ACHN (cell line): ENCODE measurements at regions not wholly inside any gene's neighbourhood (a gene's known extent, or its start where the extent isn't known, plus 50 kb on each side); places are given as distances from the start of the nearest gene placed in this dataset.
"Not testable (repeated sequence)": the region's sequence is repeated elsewhere in the genome, so short reads cannot be mapped to it uniquely, and the experiment has no call there.

Source experiments
- DNase-seq: peaks from one replicate; pipeline ENCODE4 v3.0.0-alpha.2; 2015
- in situ Hi-C: cut with HindIII; loops from 2 replicates; pipeline ENCODE4 v1.10.0; 2017; ENCODE audit warnings: low sequenced_read_pairs, low pct_ligation_motif_present, low pct_unique_long_range_greater_than_20kb

DNA sequence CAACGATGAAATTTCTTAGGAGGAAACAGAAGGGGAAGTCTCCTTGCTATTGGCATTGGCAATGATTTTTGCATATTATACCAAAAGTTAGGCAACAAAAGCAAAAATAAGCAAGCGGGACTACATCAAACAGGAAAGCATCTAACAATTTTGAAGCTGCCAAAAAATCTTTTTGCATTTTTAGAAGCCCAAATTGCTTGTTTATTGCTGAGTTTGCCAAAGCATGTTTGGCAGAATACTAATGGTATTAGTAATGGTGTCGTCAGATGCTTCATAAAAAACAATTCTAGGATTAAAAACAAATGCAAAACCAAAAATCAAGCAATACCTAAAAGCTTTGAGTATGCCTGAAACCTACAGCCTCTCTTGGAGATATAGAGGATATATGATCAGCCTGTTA lies 80.0 kb downstream of the GALR1 start:
- DNase-seq = no peak
- in situ Hi-C loops = no loop called here

DNA sequence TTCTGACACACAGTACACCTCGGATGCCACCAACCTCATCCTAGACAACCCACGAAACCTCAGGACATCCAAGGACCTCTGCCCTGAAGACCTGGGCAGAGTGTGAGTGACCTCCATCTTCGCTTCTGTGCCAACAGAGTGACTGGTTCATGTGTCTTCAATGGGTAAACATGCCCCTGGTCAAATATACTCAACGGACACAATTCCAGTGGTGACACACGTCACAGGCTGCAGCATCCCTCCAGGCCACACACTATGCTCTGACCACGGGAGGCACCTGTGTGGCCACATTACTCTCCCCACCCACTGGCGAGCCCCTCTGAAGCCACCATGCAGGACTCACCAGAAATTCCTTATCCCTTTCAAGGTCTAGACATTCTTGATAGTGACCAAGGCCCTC lies 85.2 kb downstream of the GALR1 start:
- in situ Hi-C loops = no loop called here
- DNase-seq = no peak

DNA sequence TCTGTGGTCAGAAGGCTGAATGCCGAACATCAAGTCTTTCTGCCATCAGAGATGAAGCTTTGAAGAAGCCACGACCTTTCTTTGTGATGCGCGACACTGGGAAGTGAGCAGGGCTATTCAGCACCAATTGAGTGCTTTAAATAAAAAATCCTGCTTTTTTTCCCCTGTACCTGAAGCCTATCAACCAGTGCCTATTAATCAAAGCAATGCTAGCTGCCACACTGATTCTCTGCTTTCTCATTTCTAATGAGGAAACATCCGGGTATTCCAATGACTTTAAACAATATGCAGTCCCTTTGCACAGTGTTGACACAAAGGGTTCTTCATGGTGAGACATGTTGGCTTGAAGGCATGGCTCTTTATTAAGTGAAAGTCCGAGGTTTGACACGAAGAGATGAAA lies 88.0 kb downstream of the GALR1 start:
- in situ Hi-C loops = no loop called here

DNA sequence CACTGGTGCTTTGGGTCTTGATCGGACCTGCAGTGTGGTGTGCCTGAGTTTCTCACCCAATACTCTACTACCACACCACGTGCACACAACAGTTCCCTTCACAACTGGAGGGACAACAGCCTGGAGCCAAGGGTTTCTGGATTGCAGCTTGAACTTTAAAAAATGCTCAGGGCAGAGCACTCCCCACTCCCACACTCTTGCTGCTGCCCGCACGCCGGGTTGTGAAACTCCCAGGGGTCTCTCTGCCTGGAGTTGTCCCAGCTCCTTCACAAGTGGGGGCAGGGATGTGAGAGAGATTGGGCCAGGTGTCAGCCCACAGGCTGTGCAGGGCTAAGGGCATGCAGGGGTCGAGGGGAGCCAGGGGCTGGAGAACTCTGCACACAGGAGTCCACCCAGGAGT lies 89.4 kb downstream of the GALR1 start:
- in situ Hi-C loops = no loop called here
- DNase-seq = no peak

More for the DNA sequence above, 88.0 kb downstream of the GALR1 start:
- DNase-seq = no peak

DNA sequence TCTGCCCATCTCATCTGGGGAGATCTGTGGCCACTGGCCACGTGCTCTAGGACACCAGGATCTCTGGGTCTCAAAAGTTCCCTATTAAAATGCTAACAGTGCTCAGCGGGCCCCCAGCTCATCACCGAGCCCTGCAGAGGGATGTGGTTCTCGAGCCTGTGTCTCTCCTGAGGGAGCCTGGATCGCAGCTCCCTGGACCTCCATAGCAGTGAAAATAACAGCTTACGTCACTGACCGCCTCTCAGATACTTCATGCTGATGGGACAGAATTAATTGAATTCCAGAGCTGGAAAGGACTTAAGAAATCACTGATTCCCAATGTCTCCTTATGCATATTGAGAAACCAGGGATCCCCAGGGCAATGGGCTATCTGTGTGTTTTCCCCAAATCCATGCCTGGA lies 90.0 kb downstream of the GALR1 start:
- in situ Hi-C loops = no loop called here
- DNase-seq = no peak

DNA sequence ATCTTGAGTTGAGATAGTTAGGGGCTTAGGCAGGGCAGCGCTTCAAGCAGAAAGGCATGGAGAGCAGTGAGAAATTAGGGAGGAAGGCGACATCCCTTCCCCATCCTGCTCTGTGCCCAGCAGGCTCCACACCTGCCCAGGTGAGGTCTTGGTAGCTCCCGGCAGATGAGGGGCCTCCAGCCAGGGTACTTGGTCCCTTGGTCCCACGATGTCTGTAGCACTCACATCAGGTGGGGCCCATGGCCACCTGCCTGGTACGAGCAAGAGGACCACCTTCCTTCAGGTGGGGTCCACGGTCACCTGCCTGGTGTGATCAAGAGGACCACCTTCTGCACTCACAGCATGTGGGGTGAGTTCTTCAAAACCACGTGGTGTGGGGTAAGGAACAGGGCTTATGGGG lies 91.2 kb downstream of the GALR1 start:
- in situ Hi-C loops = no loop called here
- no peak for DNase-seq

DNA sequence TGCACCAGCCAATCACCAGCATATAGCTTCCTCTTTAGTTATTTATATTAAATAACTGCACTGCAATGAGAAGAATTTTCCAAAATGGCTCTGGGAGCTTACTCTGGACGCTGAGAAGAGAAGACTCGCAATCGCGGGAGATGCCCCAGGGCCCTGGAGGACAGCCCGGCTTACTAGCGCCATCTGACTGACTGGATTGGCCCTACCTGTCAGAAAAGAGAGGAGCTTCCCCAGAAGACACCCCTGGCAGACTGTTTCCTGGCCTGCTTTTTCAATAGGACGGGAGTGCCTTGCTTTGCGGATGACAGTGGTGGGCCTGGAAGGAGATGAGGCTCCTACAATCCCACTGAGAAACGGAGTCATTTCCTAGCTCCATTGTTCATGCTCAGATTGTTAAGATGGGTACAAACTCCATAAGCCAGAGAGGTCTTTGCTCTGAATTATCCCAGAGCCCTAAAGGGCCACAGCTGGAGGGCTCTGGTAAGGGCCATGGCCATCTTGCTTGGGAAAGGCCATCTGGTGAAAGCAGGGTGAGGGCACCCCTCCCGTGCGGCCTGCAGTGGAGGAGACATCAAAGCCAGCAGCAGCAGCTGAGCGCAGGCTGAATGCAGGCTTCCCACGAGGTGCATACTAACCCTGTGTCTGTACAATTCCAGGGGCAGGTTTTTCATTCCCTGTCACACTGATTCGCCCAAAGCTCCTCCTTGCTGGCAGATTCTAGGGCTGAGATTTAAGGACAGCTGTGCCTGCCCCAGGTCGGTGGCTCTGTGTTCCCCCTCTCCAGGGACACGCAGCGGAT lies 92.1 kb downstream of the GALR1 start:
- no peak for DNase-seq
- in situ Hi-C loops = no loop called here

DNA sequence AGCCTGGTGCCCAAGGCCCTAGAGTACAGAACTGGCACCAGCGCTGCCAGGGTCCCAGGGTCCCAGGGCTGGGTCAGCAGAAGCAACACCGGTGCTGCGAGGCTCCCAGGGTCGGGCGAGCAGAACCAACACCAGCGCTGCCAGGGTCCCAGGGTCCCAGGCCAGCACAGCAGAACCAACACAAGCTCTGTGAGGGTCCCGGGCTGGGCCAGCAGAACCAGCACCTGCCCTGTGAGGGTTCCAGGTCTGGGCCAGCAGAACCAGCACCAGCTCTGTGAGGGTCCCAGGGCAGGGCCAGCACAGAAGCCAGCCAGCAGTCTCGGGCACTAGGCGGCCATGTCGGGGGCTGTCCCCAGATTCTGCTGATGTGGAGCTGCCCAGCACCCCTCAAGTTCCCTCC lies 93.1 kb downstream of the GALR1 start:
- in situ Hi-C loops = no loop called here
- no peak for DNase-seq

DNA sequence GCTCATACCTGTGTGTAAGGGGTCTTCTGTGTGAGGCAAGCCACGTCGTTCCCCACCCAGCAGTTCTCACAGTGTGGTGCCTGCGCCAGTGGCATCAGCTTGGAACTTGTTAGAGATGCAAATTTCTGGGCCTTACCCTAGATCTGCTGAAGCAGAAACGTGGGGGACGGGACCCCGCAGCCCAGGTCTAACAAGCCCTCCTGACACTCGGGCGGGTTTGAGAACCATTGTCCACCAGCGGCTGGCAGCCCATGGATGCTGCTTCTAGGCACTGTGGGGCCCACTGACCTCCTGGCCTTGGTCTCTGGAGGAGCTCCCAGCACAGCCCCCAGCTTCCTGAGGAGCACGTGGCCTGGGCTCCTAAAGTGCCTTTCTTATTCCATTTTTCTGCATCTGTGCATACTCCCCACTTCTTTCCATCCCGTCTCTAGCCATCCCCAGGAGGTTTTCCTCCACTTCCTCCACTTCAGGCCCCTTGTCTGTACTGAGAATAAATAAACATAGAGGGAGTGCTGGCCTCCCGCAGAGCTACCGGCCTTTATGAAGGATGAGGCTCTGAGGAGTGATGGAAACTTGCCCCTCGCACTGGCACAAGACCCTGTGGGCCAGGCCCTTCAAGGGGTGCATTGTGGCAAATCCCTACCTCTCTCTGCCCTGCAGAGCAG lies 94.3 kb downstream of the GALR1 start:
- in situ Hi-C loops = no loop called here
- no peak for DNase-seq

DNA sequence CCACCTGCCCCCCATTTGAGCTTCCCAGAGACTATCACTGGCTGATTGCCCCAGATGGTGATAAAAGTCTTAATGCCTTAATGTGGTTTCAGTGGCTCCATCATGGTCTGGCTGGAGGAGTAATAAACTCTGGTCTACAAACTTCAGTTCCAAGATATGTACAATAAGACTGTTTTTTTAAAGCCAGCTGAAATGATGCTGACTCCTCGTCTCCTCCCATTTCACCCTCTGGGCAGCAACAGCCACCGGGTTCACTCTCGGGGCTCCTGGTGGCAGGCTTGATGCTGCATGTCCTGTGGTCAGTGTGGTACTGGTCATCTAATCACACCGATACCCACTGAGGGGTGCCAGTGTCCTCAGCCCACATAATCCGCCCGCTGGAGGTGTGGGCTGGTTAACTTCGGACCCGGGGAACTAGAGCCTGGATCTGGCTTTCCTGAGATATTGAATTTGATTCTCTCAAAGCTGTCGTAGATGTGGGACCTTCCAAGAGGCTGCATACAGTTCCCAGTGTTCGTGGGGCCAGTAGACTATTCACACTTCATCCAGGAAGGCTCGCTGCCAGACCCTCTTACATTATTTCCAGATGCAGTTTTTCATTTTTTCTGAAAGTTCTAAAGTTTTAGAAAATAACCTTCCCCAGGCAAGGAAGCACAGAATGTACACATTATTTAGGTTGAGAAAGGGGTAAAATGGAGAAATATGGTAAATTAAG lies 95.3 kb downstream of the GALR1 start:
- in situ Hi-C loops = no loop called here

DNA sequence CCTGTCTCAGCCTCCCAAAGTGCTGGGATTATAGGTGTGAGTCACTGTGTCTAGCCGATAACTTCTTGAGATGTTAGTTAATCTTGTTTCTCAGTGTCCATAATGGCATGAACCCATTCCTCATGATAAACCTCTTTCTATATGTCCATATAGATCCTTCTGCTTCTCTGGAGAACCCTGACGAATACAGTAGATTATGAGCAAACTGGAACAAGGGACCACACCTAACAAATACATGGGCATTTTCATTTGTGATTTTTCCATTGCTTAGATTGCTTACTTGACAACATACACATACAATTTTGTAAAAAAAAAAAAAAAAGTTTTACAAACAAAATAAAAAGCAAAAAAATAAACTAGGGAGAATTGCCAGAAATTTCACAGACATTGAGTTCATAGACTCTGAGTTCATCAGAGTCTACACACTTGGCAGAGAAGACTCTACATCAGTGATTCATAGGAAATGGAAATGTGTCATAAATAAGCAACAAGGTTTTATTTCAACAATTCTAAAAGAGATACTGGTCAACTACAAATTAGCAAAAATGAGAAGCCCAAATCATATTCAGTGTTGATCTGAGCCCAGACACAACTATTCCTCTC lies 96.7 kb downstream of the GALR1 start:
- in situ Hi-C loops = no loop called here
- DNase-seq = no peak

More for the DNA sequence above, 95.3 kb downstream of the GALR1 start:
- DNase-seq = no peak

DNA sequence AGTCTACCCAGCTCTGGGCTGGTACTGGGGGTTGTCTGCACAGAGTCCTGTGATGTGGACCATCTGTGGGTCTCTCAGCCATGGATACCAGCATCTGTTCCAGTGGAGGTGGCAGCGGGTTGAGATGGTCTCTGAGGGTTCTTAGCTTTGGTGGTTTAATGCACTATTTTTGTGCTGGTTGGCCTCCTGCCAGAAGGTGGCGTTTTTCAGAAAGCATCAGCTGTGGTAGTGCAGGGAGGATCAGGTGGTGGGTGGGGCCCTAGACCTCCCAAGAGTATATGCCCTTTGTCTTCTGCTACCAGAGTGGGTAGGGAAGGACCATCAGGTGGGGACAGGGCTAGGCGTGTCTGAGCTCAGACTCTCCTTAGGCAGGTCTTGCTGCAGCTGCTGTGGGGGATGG lies 103.7 kb downstream of the GALR1 start:
- in situ Hi-C loops, DNase-seq: not testable (repeated sequence)

DNA sequence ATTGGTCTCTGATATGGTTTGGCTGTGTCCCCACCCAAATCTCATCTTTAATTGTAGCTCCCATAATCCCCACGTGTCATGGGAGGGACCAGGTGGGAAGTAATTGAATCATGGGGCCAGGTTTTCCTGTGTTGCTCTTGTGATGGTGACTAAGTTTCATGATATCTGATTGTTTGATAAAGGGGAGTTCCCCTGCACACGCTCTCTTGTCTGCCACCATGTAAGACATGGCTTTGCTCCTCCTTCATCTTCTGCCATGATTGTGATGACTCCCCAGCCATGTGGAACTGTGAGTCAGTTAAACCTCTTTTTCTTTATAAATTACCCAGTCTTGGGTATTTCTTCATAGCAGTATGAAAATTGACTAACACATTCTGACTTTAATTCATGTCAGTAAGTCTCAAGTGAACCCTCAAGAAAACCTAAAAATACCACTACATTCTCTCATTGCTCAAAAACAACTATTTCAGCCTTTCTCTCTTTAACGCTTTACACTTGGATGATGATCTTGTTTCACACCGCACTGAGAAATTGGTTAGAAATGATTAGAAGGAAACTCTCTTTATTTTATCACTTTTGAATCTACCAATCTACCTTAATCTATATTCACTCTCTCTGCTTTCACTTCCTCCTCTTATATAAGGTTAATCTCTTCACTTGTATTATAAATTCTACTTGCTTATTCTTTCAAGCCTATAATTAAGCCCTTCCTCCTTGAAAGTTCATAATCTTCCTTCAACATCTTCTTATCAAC lies 110.1 kb downstream of the GALR1 start:
- DNase-seq = no peak
- in situ Hi-C loops = no loop called here

DNA sequence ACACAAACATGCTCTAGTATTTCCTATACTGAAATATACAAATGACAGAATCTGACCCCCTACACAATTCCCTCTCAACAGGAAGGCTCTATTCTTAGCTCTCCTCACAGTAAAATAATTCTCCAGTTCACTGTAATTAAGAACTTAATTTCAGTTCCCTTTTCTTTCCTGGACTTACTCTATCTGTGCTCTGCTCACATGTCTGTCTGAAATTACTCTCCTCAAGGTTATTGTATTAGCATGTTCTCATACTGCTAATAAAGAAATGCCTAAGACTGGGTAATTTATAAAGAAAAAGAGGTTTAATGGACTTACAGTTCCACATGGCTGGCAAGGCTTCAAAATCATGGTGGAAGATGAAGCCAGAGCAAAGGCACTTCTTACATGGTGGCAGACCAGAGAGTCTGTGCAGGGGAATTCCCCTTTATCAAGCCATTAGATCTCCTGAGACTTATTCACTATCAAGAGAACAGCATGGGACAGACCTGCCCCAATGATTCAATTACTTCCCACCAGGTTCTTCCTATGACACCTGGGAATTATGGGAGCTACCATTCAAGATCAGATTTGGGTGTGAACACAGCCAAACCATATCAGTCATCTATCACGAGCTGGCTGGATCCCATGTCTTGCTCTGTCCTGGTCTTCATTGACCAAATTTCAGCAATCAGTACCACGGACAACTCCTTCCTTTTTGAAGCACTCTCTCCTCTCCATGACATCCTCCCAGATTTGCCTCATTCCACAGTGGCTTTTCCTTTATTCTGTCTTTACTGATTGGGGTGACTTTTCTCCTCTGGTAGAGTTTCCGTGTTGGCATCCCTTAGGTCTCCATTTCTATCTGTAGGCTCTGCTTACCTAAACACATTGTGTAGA lies 110.9 kb downstream of the GALR1 start:
- in situ Hi-C loops = no loop called here
- DNase-seq = no peak

DNA sequence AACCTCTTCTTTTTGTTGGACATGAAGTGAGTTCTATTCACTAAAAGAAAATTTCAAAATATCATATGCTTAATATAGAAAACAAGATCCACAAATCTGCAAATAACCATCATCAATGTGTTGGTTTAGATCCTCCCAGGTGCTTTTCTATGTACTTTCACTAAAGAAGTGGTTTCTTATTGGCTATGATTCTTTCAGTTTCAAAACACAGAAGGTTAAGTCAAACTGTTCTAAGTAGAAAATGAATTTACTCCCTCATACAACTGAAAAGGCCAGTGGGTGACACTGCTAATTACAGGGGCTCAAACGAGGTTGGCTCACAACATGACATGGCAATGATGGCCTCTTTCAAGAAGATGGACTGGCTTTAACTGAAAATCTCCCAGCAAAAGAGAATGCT lies 111.7 kb downstream of the GALR1 start:
- no peak for DNase-seq
- in situ Hi-C loops = no loop called here

DNA sequence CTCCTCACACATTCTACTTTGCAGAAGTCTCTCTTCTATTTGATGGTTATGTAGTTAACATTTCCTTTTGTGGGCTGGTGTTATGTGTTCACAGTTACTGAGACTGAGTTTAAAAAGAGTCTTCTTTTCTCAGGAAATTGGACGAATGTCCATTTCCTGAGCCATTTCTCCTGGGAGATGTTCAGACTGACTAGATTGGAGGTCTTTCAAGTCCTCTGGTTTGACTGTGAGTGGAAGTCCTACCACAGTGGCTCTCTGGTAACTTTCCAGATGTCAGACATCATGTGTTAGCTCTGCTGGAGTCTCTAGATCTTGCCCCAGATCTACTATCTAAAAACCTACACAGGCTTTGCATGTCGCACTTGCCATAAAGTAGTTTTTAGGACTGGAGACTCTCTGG lies 116.0 kb downstream of the GALR1 start:
- DNase-seq = no peak
- in situ Hi-C loops = no loop called here

DNA sequence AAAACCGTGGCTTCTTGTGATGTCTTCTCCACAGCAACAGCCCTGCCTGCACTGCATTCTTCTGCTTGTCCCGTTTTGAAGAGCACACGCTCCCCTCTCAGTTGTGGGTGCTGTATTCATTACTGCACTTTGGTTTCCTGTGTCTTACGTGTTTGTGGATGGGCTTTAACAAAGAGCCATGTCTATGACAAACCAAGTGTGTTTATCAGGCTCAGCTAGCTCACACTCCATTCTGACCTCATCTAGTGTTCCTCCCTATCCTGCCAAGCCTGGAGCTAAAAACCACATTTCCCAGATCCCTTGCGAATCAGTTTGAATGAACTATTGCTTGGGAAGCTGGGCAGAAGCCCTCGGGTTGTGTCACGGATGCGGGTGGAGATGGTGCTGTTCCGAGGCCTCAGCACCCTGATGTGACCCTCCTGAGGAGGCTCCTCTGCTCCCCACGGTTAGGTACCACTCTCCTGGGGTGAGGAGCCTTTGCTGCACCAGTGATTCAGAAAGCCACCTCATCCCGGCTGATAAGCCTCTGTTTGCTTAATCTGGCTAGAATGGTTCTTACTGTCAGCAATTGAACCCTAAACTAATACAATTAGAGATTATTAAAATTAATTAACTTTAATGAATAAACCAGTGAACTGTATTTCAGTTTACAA lies 116.5 kb downstream of the GALR1 start:
- in situ Hi-C loops = no loop called here
- DNase-seq = no peak
